Kidney (tissue), 13 donors: ENCODE measurements at regions not wholly inside any gene's neighbourhood (a gene's known extent, or its start where the extent isn't known, plus 50 kb on each side); places are given as distances from the start of the nearest gene placed in this dataset.
A peak's percentile ranks its signal among the peaks of the same experiment; 100 is the strongest.

Experiments
- DNase-seq, 5 donors: peaks; one replicate each; pipeline ENCODE4 v3.0.0-alpha.2; 2013 to 2020
- FAIRE-seq: peaks from 2 replicates; lab custom pipeline; 2012; peaks lifted over from hg19 to GRCh38; lab: Jason Lieb, UNC
- H3K27ac ChIP-seq, 2 donors: one replicate each; pipeline ENCODE4 v1.7.0; 2013; ENCODE audit warnings: low read depth in 2 of 2, low read length in 2 of 2, inconsistent platforms in 1 of 2
- H3K27me3 ChIP-seq: one replicate; pipeline ENCODE4 v1.7.1; 2013; ENCODE audit warnings: low read length, inconsistent platforms; ENCODE audit not compliant: control insufficient read depth, insufficient read depth
- H3K36me3 ChIP-seq, 3 donors: one replicate each; pipeline versions ENCODE4 v1.7.0 to v1.7.1; 2013; ENCODE audit warnings: low read length in 3 of 3, control low read depth in 1 of 3, inconsistent platforms in 1 of 3; ENCODE audit not compliant: insufficient read depth in 3 of 3, control insufficient read depth in 2 of 3
- H3K4me1 ChIP-seq, 3 donors: one replicate each; pipeline versions ENCODE4 v1.7.0 to v1.7.1; 2013; ENCODE audit warnings: low read length in 3 of 3, inconsistent platforms in 1 of 3, low read depth in 1 of 3; ENCODE audit not compliant: control insufficient read depth in 2 of 3, insufficient read depth in 2 of 3
- H3K4me3 ChIP-seq, 3 donors: one replicate each; pipeline versions ENCODE4 v1.7.0 to v1.8.1; 2013; ENCODE audit warnings: low read length in 3 of 3, control low read depth in 1 of 3, inconsistent platforms in 1 of 3
- H3K9ac ChIP-seq, 3 donors: one replicate each; pipeline versions ENCODE4 v1.7.0 to v1.7.1; 2013; ENCODE audit warnings: low read length in 3 of 3, control low read depth in 1 of 3, inconsistent platforms in 1 of 3
- H3K9me3 ChIP-seq, 3 donors: one replicate each; pipeline versions ENCODE4 v1.7.0 to v1.7.1; 2013; ENCODE audit warnings: low read length in 3 of 3, control low read depth in 1 of 3, inconsistent platforms in 1 of 3; ENCODE audit not compliant: control insufficient read depth in 2 of 3, insufficient read depth in 1 of 3
- intact Hi-C: fragments of 100-400 bp; cut with DNase I; formaldehyde crosslinking; loops from one replicate; pipeline ENCODE4 v1.11.1; 2022
- TF ChIP-seq, protein P1 (sequence below): IDR thresholded peaks from 3 replicates; pipeline ENCODE4 v1.5.1; 2012; ENCODE audit warnings: mild to moderate bottlenecking, moderate library complexity, borderline replicate concordance; ENCODE audit not compliant: insufficient read depth; ENCODE audit errors: extremely low read depth
- donor health status: control.
- donor health status: control.
- donor health status: control.
- donor health status: control.
- donor health status: control.
- donor health status: DM: yes; HTN: yes; CAD: no.
- donor health status: Normal renal cell carcinoma (clear cell type).

- DNase-seq (peak in 1 of 5 donors; percentile 19), FAIRE-seq (no peak)
- intact Hi-C loops = no loop called here
- no peaks in the 10 kb centered on the region for H3K36me3 ChIP-seq
- H3K27me3 ChIP-seq = no peaks in the 10 kb centered on the region
- TF ChIP-seq, protein P1, sequence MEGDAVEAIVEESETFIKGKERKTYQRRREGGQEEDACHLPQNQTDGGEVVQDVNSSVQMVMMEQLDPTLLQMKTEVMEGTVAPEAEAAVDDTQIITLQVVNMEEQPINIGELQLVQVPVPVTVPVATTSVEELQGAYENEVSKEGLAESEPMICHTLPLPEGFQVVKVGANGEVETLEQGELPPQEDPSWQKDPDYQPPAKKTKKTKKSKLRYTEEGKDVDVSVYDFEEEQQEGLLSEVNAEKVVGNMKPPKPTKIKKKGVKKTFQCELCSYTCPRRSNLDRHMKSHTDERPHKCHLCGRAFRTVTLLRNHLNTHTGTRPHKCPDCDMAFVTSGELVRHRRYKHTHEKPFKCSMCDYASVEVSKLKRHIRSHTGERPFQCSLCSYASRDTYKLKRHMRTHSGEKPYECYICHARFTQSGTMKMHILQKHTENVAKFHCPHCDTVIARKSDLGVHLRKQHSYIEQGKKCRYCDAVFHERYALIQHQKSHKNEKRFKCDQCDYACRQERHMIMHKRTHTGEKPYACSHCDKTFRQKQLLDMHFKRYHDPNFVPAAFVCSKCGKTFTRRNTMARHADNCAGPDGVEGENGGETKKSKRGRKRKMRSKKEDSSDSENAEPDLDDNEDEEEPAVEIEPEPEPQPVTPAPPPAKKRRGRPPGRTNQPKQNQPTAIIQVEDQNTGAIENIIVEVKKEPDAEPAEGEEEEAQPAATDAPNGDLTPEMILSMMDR = no peak
- no peak overlapping the region for H3K27ac ChIP-seq
- no peak overlapping the region for H3K4me3 ChIP-seq
- H3K4me1 ChIP-seq = no peaks in the 10 kb centered on the region
- no peaks in the 10 kb centered on the region for H3K9me3 ChIP-seq
- no peak overlapping the region for H3K9ac ChIP-seq
These were observed 274.6 kb downstream of the ETAA1 start for GRCh38 chr2:67671464-67672450.

GRCh38 chr2:67674668-67675067 lies 277.5 kb downstream of the ETAA1 start:
- intact Hi-C loops = no loop called here
- Histone ChIP-seq H3K4me3 (no peak overlapping the region), H3K9ac (no peak overlapping the region), H3K4me1 (no peaks in the 10 kb centered on the region), H3K9me3 (no peaks in the 10 kb centered on the region), H3K27me3 (no peaks in the 10 kb centered on the region), H3K27ac (no peak overlapping the region), H3K36me3 (no peaks in the 10 kb centered on the region)
- no peak for FAIRE-seq
- TF ChIP-seq, protein P1 = no peak
- no peak for DNase-seq

GRCh38 chr2:67684991-67685390 lies 287.9 kb downstream of the ETAA1 start:
- DNase-seq = no peak
- Histone ChIP-seq H3K4me1 (no peaks in the 10 kb centered on the region), H3K9me3 (no peaks in the 10 kb centered on the region), H3K27me3 (no peaks in the 10 kb centered on the region), H3K4me3 (no peak overlapping the region), H3K9ac (no peak overlapping the region), H3K27ac (no peak overlapping the region), H3K36me3 (no peaks in the 10 kb centered on the region)
- intact Hi-C loops = no loop called here
- TF ChIP-seq, protein P1 = no peak
- no peak for FAIRE-seq
